GM12878 (cell line): ENCODE measurements at regions not wholly inside any gene's neighbourhood (a gene's known extent, or its start where the extent isn't known, plus 50 kb on each side); places are given as distances from the start of the nearest gene placed in this dataset.
A peak's percentile ranks its signal among the peaks of the same experiment; 100 is the strongest.

ENCODE experiments used
- BCL3 ChIP-seq: IDR thresholded peaks from 2 replicates; pipeline ENCODE4 v1.6.1; 2011; ENCODE audit warnings: borderline replicate concordance, low read depth, mild to moderate bottlenecking, moderate library complexity, low read length; ENCODE audit not compliant: insufficient read depth, poor library complexity, severe bottlenecking
- CTCF ChIP-seq, 3 experiments: IDR thresholded peaks in 2 of 3; conservative IDR thresholded peaks in 1 of 3; 2 replicates each; pipeline ENCODE4 v1.5.1; 2011; ENCODE audit warnings: low read depth in 3 of 3, low read length in 3 of 3, mild to moderate bottlenecking in 3 of 3, control low read depth in 2 of 3, moderate library complexity in 2 of 3, inconsistent platforms in 1 of 3, mixed read lengths in 1 of 3; ENCODE audit not compliant: control insufficient read depth in 2 of 3, insufficient read depth in 1 of 3; ENCODE audit errors: extremely low read depth in 1 of 3
- EP300 ChIP-seq, 2 experiments: fragments of 150-350 bp in 1 of 2; IDR thresholded peaks; 2 replicates each; pipeline ENCODE4 v1.6.1; 2011 to 2012; ENCODE audit warnings: low read depth in 2 of 2, low read length in 2 of 2, borderline replicate concordance in 1 of 2, improper control_type of control experiment in 1 of 2, inconsistent platforms in 1 of 2; ENCODE audit not compliant: control insufficient read depth in 1 of 2
- ESRRA ChIP-seq: IDR thresholded peaks from 2 replicates; pipeline ENCODE4 v1.6.1; 2012; ENCODE audit warnings: mild to moderate bottlenecking, low read length, improper control_type of control experiment
- ETV6 ChIP-seq, 2 experiments: fragments of 450-650 bp in 1 of 2; IDR thresholded peaks in 1 of 2; conservative IDR thresholded peaks in 1 of 2; 2 replicates each; pipeline ENCODE4 v1.6.1; 2014; ENCODE audit warnings: antibody characterized with exemption in 1 of 2, borderline replicate concordance in 1 of 2, low read depth in 1 of 2, mild to moderate bottlenecking in 1 of 2, moderate library complexity in 1 of 2
- EZH2 ChIP-seq: IDR thresholded peaks from 2 replicates; pipeline ENCODE4 v1.6.1; 2012; ENCODE audit warnings: low read depth, mild to moderate bottlenecking, control low read depth, inconsistent platforms, low read length, borderline replicate concordance; ENCODE audit not compliant: control insufficient read depth
- HCFC1 ChIP-seq: fragments of 150-350 bp; IDR thresholded peaks from 2 replicates; pipeline ENCODE4 v1.6.1; 2014; ENCODE audit warnings: low read length
- NR2F1 ChIP-seq: fragments of 450-650 bp; conservative IDR thresholded peaks from 2 replicates; pipeline ENCODE4 v1.6.1; 2017; ENCODE audit warnings: mild to moderate bottlenecking
- REST ChIP-seq: IDR thresholded peaks from 2 replicates; pipeline ENCODE4 v1.6.1; 2012; ENCODE audit warnings: mild to moderate bottlenecking, low read depth, low read length
- RUNX3 ChIP-seq: IDR thresholded peaks from 2 replicates; pipeline ENCODE4 v1.6.1; 2012; ENCODE audit warnings: low read length, inconsistent platforms
- ZNF274 ChIP-seq: IDR thresholded peaks from one replicate; pipeline ENCODE4 v1.8.0; 2011; ENCODE audit not compliant: insufficient read length, insufficient read depth
- TF ChIP-seq, protein P1 (sequence below): IDR thresholded peaks from 2 replicates; pipeline ENCODE4 v1.6.1; 2011; ENCODE audit warnings: borderline replicate concordance, low read depth, mild to moderate bottlenecking, moderate library complexity, mixed read lengths, low read length; ENCODE audit not compliant: insufficient read depth; ENCODE audit errors: extremely low read length

- TF ChIP-seq CTCF (IDR thresholded peaks at IDR 0.05 in 2 of 3, conservative IDR thresholded peaks at IDR 0.05 in 1 of 3; ENCODE audit: control insufficient read depth in 2 of 3, extremely low read depth in 1 of 3, insufficient read depth in 1 of 3, low read depth in 3 of 3, low read length in 3 of 3) = no peak
- TF ChIP-seq RUNX3 = peak; percentile 67
- TF ChIP-seq EZH2 = no peak
- TF ChIP-seq EP300 (IDR thresholded peaks at IDR 0.05; ENCODE audit: borderline replicate concordance in 1 of 2, control insufficient read depth in 1 of 2, low read depth in 2 of 2, low read length in 2 of 2) = no peak; a peak in 1 of 4 replicates
- no peak for TF ChIP-seq ZNF274
- no peak; a peak in 1 of 4 replicates for TF ChIP-seq ETV6 (conservative IDR thresholded peaks at IDR 0.05 in 1 of 2, IDR thresholded peaks at IDR 0.05 in 1 of 2; ENCODE audit: borderline replicate concordance in 1 of 2, low read depth in 1 of 2)
- 0 out of 2 replicates have a peak, but pooled peaks have one; percentile 11 for TF ChIP-seq NR2F1
- 0 out of 2 replicates have a peak, but pooled peaks have one; percentile 34 for TF ChIP-seq REST
- TF ChIP-seq, protein P1, sequence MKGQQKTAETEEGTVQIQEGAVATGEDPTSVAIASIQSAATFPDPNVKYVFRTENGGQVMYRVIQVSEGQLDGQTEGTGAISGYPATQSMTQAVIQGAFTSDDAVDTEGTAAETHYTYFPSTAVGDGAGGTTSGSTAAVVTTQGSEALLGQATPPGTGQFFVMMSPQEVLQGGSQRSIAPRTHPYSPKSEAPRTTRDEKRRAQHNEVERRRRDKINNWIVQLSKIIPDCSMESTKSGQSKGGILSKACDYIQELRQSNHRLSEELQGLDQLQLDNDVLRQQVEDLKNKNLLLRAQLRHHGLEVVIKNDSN = no peak
- no peak for TF ChIP-seq HCFC1
- no peak for TF ChIP-seq BCL3
- TF ChIP-seq ESRRA = no peak
Measured at GRCh38 chr14:106850913-106851825, 1324.8 kb downstream of the TMEM121 start.
